ENCODE measurements at regions not wholly inside any gene's neighbourhood (a gene's known extent, or its start where the extent isn't known, plus 50 kb on each side); places are given as distances from the start of the nearest gene placed in this dataset.

DNA sequence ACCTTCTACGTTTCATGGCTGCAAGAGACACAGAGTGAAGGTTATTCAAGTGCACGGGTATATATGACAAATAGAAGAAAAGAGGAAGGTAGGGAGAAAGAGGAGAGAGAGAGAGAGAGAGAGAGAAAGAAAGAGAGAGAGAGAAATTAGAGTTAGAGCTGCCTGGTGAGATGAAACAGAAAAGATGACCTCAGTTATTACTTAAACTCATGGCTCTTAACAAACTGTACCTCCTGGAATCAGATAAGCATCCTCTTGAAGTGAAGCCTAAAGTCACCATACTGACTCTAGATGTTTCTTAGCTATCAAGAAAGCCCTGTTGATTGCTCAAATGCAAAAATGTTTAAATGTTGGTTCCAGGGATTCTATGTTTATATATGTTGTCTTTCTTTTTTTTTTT, 597.7 kb upstream of the ZP4 start:
- Histone ChIP-seq H2AFZ (ENCODE audit: low read length) (no peak overlapping the region), H3K9me3 (ENCODE audit: insufficient read depth, low read depth, low read length) (no peaks in the 10 kb centered on the region), H3K9me2 (replicated peaks; ENCODE audit: low read depth, low read length) (no peaks in the 10 kb centered on the region), H3K79me2 (ENCODE audit: insufficient read depth, low read length) (no peaks in the 10 kb centered on the region), H3F3A (ENCODE audit: low read depth) (no peaks in the 10 kb centered on the region), H3K9ac (ENCODE audit: low read depth, low read length, poor library complexity, severe bottlenecking) (no peak overlapping the region), H4K20me1 (ENCODE audit: insufficient read depth, low read length, poor library complexity, severe bottlenecking) (no peaks in the 10 kb centered on the region), H3K27me3 (ENCODE audit: insufficient read depth, low read length, poor library complexity, severe bottlenecking) (no peaks in the 10 kb centered on the region), H3K4me2 (ENCODE audit: low read depth, low read length, poor library complexity, severe bottlenecking) (no peak overlapping the region), H3K36me3 (ENCODE audit: insufficient read depth, low read length) (no peaks in the 10 kb centered on the region), H3K4me3 (ENCODE audit: low read length, poor library complexity, severe bottlenecking) (no peak overlapping the region), H3K4me1 (ENCODE audit: insufficient read depth, low read length, poor library complexity, severe bottlenecking) (no peaks in the 10 kb centered on the region)
- TF ChIP-seq EZH2phosphoT487 (IDR thresholded peaks at IDR 0.05; ENCODE audit: borderline replicate concordance), result no peak
- TF ChIP-seq CTCF (conservative IDR thresholded peaks at IDR 0.05; ENCODE audit: low read length), result no peak

DNA sequence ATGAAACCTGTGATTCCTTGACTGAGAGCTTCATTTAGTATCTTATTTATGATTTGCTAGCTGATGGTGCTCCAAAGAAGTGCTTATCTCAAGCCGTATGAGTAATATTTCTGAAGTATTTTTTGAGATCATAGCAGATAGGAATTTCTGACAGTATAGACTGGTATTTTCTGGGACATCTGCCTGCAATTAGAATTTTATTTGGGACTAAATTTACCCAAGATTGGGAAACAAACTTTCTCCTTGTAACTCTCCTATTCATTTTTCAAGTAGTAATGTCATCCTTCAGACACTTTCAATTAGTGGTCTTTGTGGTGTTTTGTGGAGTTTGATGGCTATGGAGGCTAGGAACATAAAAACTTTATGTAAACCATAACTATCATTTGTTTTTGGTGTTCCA, 597.2 kb upstream of the ZP4 start:
- Histone ChIP-seq H4K20me1 (ENCODE audit: insufficient read depth, low read length, poor library complexity, severe bottlenecking) (no peaks in the 10 kb centered on the region), H3K9me2 (replicated peaks; ENCODE audit: low read depth, low read length) (no peaks in the 10 kb centered on the region), H3K4me1 (ENCODE audit: insufficient read depth, low read length, poor library complexity, severe bottlenecking) (no peaks in the 10 kb centered on the region), H3K27me3 (ENCODE audit: insufficient read depth, low read length, poor library complexity, severe bottlenecking) (no peaks in the 10 kb centered on the region), H3F3A (ENCODE audit: low read depth) (no peaks in the 10 kb centered on the region), H3K4me2 (ENCODE audit: low read depth, low read length, poor library complexity, severe bottlenecking) (no peak overlapping the region), H2AFZ (ENCODE audit: low read length) (no peak overlapping the region), H3K79me2 (ENCODE audit: insufficient read depth, low read length) (no peaks in the 10 kb centered on the region), H3K36me3 (ENCODE audit: insufficient read depth, low read length) (no peaks in the 10 kb centered on the region), H3K9me3 (ENCODE audit: insufficient read depth, low read depth, low read length) (no peaks in the 10 kb centered on the region), H3K9ac (ENCODE audit: low read depth, low read length, poor library complexity, severe bottlenecking) (no peak overlapping the region), H3K4me3 (ENCODE audit: low read length, poor library complexity, severe bottlenecking) (no peak overlapping the region)
- no peak for TF ChIP-seq EZH2phosphoT487 (IDR thresholded peaks at IDR 0.05; ENCODE audit: borderline replicate concordance)
- no peak for TF ChIP-seq CTCF (conservative IDR thresholded peaks at IDR 0.05; ENCODE audit: low read length)

DNA sequence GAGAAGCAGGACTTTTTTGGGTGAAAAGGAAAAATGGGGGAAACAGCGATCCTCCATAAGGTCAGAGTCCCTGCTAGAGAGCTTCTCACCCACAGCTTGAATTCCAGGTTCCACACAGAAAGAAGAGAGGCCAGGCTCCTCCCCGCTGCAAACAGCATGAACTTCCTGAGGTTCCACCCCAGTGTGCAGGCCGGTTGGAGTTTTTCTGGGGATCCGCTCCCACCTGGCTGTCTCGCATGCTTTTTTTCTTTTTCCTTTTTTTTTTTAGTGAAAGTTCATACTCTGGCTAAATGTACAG, 595.1 kb upstream of the ZP4 start:
- Histone ChIP-seq H2AFZ (ENCODE audit: low read length) (no peak overlapping the region), H3F3A (ENCODE audit: low read depth) (no peaks in the 10 kb centered on the region), H3K9ac (ENCODE audit: low read depth, low read length, poor library complexity, severe bottlenecking) (no peak overlapping the region), H3K4me2 (ENCODE audit: low read depth, low read length, poor library complexity, severe bottlenecking) (no peak overlapping the region), H3K9me2 (replicated peaks; ENCODE audit: low read depth, low read length) (no peaks in the 10 kb centered on the region), H4K20me1 (ENCODE audit: insufficient read depth, low read length, poor library complexity, severe bottlenecking) (no peaks in the 10 kb centered on the region), H3K27me3 (ENCODE audit: insufficient read depth, low read length, poor library complexity, severe bottlenecking) (no peaks in the 10 kb centered on the region), H3K79me2 (ENCODE audit: insufficient read depth, low read length) (no peaks in the 10 kb centered on the region), H3K36me3 (ENCODE audit: insufficient read depth, low read length) (no peaks in the 10 kb centered on the region), H3K9me3 (ENCODE audit: insufficient read depth, low read depth, low read length) (no peaks in the 10 kb centered on the region), H3K4me1 (ENCODE audit: insufficient read depth, low read length, poor library complexity, severe bottlenecking) (no peaks in the 10 kb centered on the region), H3K4me3 (ENCODE audit: low read length, poor library complexity, severe bottlenecking) (no peak overlapping the region)
- TF ChIP-seq EZH2phosphoT487 (IDR thresholded peaks at IDR 0.05; ENCODE audit: borderline replicate concordance) (no peak), CTCF (conservative IDR thresholded peaks at IDR 0.05; ENCODE audit: low read length) (no peak)
